22Rv1 (cell line): ENCODE measurements at regions not wholly inside any gene's neighbourhood (a gene's known extent, or its start where the extent isn't known, plus 50 kb on each side); places are given as distances from the start of the nearest gene placed in this dataset.

Experiments
- H3K27ac ChIP-seq: fragments of 450-650 bp; 2 replicates; pipeline ENCODE4 v1.5.1; 2017
- ZFX ChIP-seq: fragments of 450-650 bp; IDR thresholded peaks from 2 replicates; pipeline ENCODE4 v1.6.1; 2017; ENCODE audit warnings: antibody characterized with exemption, borderline replicate concordance
- TF ChIP-seq, protein P1 (sequence below): fragments of 450-650 bp; IDR thresholded peaks from 2 replicates; pipeline ENCODE4 v1.5.1; 2017; ENCODE audit warnings: mild to moderate bottlenecking

DNA sequence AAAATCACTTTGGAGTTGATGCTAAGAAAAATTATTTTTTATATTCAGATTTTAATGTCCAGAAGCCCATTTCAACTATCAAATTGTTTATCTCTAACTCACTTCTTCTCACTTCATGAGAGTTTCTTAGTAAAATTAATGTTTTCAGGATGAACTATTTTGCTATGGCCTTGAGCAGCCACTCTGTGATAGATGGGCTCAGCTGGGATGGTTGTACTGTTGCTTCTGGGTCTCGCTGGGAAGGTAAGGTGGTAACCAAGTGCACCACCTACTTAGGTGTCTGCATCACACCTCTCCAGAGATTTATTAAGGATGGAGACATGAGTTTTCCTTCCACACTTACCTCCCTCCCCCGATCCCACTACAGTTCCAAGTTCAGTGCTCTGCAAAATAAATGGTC lies 110.3 kb upstream of the ATP2B2 start:
- H3K27ac ChIP-seq = no peak overlapping the region
- TF ChIP-seq, protein P1, sequence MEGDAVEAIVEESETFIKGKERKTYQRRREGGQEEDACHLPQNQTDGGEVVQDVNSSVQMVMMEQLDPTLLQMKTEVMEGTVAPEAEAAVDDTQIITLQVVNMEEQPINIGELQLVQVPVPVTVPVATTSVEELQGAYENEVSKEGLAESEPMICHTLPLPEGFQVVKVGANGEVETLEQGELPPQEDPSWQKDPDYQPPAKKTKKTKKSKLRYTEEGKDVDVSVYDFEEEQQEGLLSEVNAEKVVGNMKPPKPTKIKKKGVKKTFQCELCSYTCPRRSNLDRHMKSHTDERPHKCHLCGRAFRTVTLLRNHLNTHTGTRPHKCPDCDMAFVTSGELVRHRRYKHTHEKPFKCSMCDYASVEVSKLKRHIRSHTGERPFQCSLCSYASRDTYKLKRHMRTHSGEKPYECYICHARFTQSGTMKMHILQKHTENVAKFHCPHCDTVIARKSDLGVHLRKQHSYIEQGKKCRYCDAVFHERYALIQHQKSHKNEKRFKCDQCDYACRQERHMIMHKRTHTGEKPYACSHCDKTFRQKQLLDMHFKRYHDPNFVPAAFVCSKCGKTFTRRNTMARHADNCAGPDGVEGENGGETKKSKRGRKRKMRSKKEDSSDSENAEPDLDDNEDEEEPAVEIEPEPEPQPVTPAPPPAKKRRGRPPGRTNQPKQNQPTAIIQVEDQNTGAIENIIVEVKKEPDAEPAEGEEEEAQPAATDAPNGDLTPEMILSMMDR = no peak
- TF ChIP-seq ZFX = no peak

DNA sequence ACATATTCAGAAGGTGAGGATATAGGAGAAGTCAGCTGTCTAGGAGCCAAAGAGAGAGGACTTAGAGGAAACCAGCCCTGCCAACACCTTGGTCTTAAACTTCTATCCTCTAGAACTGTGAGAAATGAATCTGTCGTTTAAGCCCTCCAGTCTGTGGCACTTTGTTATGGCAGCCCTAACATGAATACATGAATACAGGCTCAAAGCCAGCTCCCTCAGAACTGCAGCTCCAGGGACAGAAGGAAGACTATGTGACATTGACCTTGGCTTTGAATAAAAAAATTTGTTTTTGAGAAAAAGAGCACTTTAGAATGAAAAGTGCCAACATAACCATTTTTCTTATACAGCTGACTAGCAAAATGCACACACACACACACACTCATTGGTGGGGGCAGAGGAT lies 110.9 kb upstream of the ATP2B2 start:
- no peak for TF ChIP-seq ZFX
- TF ChIP-seq, protein P1 = no peak
- H3K27ac ChIP-seq = no peak overlapping the region

DNA sequence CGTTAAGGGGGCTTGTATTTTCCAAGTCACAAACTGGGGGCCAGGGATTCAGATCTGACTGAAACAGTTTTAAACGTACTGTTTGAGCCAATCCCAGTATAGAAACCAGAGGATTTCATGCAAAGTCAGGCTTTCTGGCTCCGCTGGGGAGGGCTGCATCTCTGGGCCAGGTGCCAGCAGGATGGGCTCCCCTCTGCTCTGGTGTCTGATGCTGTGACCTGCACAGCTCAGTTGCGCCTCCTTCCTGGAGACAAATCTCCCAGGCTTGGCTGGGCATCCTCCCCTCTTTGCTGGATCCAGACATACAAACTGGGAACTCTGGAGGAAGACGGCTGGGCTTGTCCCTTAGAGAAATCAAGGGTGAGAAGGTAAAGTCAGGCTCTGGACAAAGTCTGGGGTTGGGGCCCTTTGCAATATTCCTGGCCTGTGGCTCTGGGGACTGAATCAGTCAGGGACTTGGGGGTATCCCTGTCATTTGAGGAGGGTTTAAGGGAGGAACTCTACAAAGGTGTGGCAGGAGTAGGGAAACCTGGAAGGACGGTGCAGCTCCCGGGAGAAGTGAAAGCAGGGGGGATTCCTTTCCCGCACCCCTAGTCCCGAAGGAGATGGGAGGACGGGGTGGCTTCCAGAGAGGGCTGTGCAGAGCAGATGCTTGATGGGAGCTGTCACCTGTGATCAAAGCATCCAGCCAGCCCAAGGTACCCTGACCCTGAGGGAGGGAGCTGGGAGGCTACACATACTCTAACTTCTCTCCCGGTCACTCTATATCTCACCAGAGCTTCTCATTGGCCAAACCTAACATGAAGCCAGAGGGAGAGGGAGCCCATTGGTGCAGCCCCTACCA lies 114.8 kb upstream of the ATP2B2 start:
- no peak for TF ChIP-seq ZFX
- TF ChIP-seq, protein P1 = no peak
- no peak overlapping the region for H3K27ac ChIP-seq

DNA sequence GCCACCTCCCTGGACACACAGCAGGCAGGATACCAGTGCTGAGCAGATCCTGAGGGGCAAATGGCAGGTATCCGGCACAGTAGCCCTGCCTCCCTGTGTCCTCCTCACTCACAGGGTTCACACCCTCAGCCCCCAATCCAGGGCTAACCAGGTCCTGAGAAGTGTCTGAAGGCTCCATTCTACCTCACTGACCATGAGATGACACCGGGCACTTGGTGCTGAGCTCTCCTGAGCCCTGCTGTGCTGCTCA lies 115.4 kb upstream of the ATP2B2 start:
- no peak overlapping the region for H3K27ac ChIP-seq
- TF ChIP-seq, protein P1 = no peak
- no peak for TF ChIP-seq ZFX

DNA sequence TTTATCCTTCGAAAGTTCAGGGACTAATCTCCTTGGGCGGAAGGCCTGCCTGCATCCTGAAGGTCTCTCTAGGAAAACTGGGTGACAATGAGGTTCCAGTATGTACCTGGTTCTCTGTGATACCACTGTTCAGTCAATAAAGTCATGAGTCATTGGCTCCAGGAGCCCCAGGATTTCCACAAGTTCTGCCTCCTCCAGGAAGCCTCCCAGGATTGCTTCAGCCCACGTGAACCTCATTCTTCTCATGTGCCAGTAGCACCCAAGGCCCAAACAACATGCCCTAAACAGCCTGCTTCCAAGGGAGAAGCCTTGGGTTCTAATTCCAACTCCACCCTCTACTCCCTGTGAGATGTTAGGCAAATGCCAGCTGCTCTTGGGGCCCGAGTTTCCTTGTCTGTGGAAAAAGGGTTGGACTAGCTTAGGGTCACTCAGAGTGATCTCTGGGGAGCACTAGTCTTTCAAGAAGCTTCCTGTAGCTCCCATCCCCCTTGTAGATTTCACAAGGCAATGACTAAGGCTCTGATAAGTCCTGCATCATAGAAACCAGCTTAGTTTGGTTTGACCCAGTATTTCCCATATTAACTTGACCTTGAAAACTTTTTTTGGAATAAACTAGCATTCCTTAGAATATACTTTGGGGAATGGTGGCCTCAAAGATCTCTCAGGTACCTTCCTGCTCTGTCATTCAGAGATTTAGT lies 118.3 kb upstream of the ATP2B2 start:
- TF ChIP-seq, protein P1 = no peak
- TF ChIP-seq ZFX = no peak
- H3K27ac ChIP-seq = no peak overlapping the region

DNA sequence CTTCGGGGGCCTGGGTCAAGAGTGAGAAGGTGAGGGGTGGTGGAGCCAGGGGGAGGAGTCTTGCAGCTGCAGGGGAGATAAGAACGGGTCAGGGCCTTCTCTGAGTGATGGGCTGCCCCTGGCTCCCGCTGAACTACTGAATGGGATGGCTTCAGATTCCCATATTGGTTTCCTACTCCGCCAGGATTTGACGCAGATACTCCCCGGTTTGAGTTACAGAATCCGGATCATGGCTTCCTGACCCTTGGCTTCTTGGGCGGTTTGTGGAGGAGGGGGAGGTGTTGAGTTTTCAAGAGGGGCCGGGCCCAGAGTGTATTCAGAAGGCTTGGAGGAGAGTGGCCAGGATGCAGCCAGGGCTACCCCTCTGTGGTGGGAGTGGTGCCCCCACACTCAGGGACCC lies 119.9 kb upstream of the ATP2B2 start:
- no peak for TF ChIP-seq ZFX
- TF ChIP-seq, protein P1 = no peak
- H3K27ac ChIP-seq = no peak overlapping the region

DNA sequence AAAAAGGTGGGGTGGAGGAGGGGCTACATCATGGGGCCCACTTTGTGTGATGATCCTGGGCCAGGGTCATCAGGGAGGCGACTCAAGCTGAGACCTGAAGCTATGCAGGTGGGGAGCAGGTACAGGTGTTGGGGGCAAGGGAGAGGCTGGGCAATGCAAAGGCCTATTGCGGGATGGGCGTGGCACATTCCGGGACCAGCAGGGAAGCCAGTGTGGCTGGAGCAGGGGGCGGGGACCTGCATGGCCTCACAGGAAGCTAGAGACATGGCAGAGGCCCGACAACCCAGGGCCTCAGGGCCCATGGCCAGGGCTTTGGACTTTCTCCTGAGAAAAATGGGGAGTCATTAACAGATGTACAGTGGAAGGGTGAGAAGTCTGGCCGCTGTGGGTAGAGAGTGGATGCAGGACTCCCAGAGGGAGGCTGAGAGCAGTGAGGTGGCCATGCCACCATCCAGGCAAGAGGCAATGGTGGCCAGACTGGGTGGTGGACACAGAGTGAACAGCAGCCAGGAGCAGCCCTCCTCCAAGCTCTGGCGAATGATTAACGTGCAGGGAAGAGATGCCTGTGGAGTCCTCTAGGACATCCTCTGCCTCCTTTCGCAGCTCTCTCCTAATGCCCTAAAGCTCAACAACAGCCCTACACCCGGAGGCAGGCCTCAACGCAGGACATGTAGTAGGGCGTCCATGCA lies 122.6 kb upstream of the ATP2B2 start:
- TF ChIP-seq, protein P1 = no peak
- no peak for TF ChIP-seq ZFX
- H3K27ac ChIP-seq = no peak overlapping the region
